Fibroblast of lung (primary cell): ENCODE measurements at regions not wholly inside any gene's neighbourhood (a gene's known extent, or its start where the extent isn't known, plus 50 kb on each side); places are given as distances from the start of the nearest gene placed in this dataset.

Source experiments
- EZH2 ChIP-seq: IDR thresholded peaks from 2 replicates; pipeline ENCODE4 v1.5.1; 2012; ENCODE audit warnings: low read length, control low read depth, mild to moderate bottlenecking; ENCODE audit errors: missing control alignments
- TF ChIP-seq, protein P1 (sequence below), 2 donors: IDR thresholded peaks in 1 of 2; conservative IDR thresholded peaks in 1 of 2; 1 replicate in 1 of 2; 2 replicates in 1 of 2; pipeline ENCODE4 v1.5.1; 2011 to 2012; ENCODE audit warnings: low read length in 2 of 2, control low read depth in 1 of 2, inconsistent platforms in 1 of 2, low read depth in 1 of 2, mild to moderate bottlenecking in 1 of 2

DNA sequence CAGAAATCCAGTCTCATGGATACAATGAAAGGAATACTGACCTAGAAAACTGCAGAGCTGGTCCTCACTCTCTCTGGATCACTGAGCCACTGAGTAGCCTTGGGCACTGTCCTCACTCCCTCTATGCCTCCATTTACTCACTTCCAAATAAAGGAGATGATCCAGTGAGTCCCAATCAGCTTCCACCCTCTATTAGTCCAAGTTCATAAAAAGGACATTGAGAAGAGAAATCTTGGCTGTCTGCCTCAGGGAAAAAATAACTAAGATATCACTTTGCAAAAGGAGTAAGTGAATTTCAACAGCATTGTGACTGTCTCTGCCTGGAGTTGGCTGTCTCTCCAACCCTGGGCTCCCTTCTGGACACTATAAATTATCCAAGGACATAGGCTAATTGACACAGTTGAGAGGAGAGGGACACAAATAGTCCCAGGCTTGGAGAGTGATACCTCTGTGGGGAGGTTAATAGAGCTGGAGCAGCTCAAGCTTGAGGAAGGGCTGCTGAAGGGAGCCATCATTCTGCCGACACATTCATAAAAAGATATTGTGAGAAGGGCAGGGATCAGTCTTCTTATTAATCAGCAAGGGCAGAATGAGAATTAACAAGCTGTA, 572.3 kb downstream of the RAB28 start:
- TF ChIP-seq EZH2: no peak
- TF ChIP-seq, protein P1, sequence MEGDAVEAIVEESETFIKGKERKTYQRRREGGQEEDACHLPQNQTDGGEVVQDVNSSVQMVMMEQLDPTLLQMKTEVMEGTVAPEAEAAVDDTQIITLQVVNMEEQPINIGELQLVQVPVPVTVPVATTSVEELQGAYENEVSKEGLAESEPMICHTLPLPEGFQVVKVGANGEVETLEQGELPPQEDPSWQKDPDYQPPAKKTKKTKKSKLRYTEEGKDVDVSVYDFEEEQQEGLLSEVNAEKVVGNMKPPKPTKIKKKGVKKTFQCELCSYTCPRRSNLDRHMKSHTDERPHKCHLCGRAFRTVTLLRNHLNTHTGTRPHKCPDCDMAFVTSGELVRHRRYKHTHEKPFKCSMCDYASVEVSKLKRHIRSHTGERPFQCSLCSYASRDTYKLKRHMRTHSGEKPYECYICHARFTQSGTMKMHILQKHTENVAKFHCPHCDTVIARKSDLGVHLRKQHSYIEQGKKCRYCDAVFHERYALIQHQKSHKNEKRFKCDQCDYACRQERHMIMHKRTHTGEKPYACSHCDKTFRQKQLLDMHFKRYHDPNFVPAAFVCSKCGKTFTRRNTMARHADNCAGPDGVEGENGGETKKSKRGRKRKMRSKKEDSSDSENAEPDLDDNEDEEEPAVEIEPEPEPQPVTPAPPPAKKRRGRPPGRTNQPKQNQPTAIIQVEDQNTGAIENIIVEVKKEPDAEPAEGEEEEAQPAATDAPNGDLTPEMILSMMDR (conservative IDR thresholded peaks at IDR 0.05 in 1 of 2, IDR thresholded peaks at IDR 0.05 in 1 of 2; ENCODE audit: low read depth in 1 of 2, low read length in 2 of 2): no peak
